Gastroesophageal sphincter (tissue), 3 donors: ENCODE measurements at regions not wholly inside any gene's neighbourhood (a gene's known extent, or its start where the extent isn't known, plus 50 kb on each side); places are given as distances from the start of the nearest gene placed in this dataset.

Experiments
- CTCF ChIP-seq, 4 experiments: fragments of 200-600 bp in 2 of 4; fragments of 450-650 bp in 2 of 4; sonication (generic) in 1 of 4; IDR thresholded peaks; one replicate each; pipeline ENCODE4 v1.5.1; 2017 to 2019; ENCODE audit warnings: antibody characterized with exemption in 4 of 4, mild to moderate bottlenecking in 2 of 4, moderate library complexity in 2 of 4
- EP300 ChIP-seq: sonication (generic); formaldehyde crosslinking; IDR thresholded peaks from one replicate; pipeline ENCODE4 v1.6.1; 2017; ENCODE audit warnings: antibody characterized with exemption, mild to moderate bottlenecking
- POLR2A ChIP-seq, 2 donors: fragments of 450-650 bp; IDR thresholded peaks; one replicate each; pipeline ENCODE4 v1.6.1; 2017; ENCODE audit warnings: antibody characterized with exemption in 2 of 2, mild to moderate bottlenecking in 2 of 2, moderate library complexity in 1 of 2

- TF ChIP-seq CTCF (IDR thresholded peaks at IDR 0.05) (no peak), EP300 (no peak), POLR2A (IDR thresholded peaks at IDR 0.05) (no peak)
Observed at GRCh38 chr2:120876526-120877280, 141.0 kb downstream of the GLI2 start.
